Caco-2 (cell line): ENCODE measurements at regions not wholly inside any gene's neighbourhood (a gene's known extent, or its start where the extent isn't known, plus 50 kb on each side); places are given as distances from the start of the nearest gene placed in this dataset.

Experiments used
- BruUV-seq: library from RNA; stranded (reverse); fragments of 400-500 nt; replicated peaks from 2 replicates; lab custom pipeline; 2021; lab: Mats Ljungman, UMichigan
- CTCF ChIA-PET: fragments of 300-600 bp; sonication (Branson Sonifier 250); formaldehyde crosslinking; loops from one replicate; lab custom pipeline; 2022; ENCODE audit warnings: antibody characterized with exemption; lab: Charles Lee
- POLR2A ChIA-PET: fragments of 300-600 bp; sonication (Branson Sonifier 250); formaldehyde crosslinking; loops from one replicate; lab custom pipeline; 2022; ENCODE audit warnings: antibody characterized with exemption; lab: Charles Lee
- DNase-seq, 2 experiments: peaks; one replicate each; pipeline versions ENCODE4 v3.0.0 to v3.0.0-alpha.2; 2020 to 2022
- H3K27me3 ChIP-seq: replicated peaks from 2 replicates; pipeline ENCODE4 v1.6.0; 2011; ENCODE audit warnings: low read length; ENCODE audit not compliant: control insufficient read depth, insufficient read depth
- H3K36me3 ChIP-seq: 2 replicates; pipeline ENCODE4 v1.5.1; 2011; ENCODE audit warnings: low read length; ENCODE audit not compliant: control insufficient read depth, insufficient read depth
- H3K4me1 ChIP-seq: fragments of 250-450 bp; sonication (Bioruptor Pico); 2 replicates; pipeline ENCODE4 v1.5.1; 2020; ENCODE audit warnings: mild to moderate bottlenecking
- H3K4me3 ChIP-seq: 2 replicates; pipeline ENCODE4 v1.5.1; 2011; ENCODE audit warnings: low read depth, mild to moderate bottlenecking, control low read depth, low read length
- H3K9me3 ChIP-seq: fragments of 250-450 bp; sonication (Bioruptor Pico); 2 replicates; pipeline ENCODE4 v1.5.1; 2020; ENCODE audit warnings: mild to moderate bottlenecking, moderate library complexity
- H3K27ac Mint-ChIP-seq: one replicate; pipeline ENCODE4 v1.8.0; 2022; ENCODE audit warnings: mixed read lengths; ENCODE audit not compliant: unreplicated experiment
- H3K27me3 Mint-ChIP-seq: one replicate; pipeline ENCODE4 v1.8.0; 2022; ENCODE audit warnings: mixed read lengths; ENCODE audit not compliant: insufficient read depth, unreplicated experiment
- H3K36me3 Mint-ChIP-seq: one replicate; pipeline ENCODE4 v1.8.0; 2022; ENCODE audit warnings: mild to moderate bottlenecking, mixed read lengths; ENCODE audit not compliant: insufficient read depth, unreplicated experiment
- H3K4me1 Mint-ChIP-seq: one replicate; pipeline ENCODE4 v1.8.0; 2022; ENCODE audit warnings: low read depth, mixed read lengths; ENCODE audit not compliant: unreplicated experiment
- H3K4me3 Mint-ChIP-seq: one replicate; pipeline ENCODE4 v1.8.0; 2022; ENCODE audit warnings: mild to moderate bottlenecking, moderate library complexity, mixed read lengths; ENCODE audit not compliant: unreplicated experiment
- H3K9me3 Mint-ChIP-seq: one replicate; pipeline ENCODE4 v1.8.0; 2022; ENCODE audit warnings: mixed read lengths; ENCODE audit not compliant: unreplicated experiment
- intact Hi-C: fragments of 100-400 bp; cut with micrococcal nuclease; formaldehyde crosslinking; loops from one replicate; pipeline ENCODE4 v1.10.0; 2022; ENCODE audit not compliant: unreplicated experiment
- TF ChIP-seq, protein P1 (sequence below), 2 experiments: fragments of 200-600 bp in 1 of 2; IDR thresholded peaks; 1 replicate in 1 of 2; 2 replicates in 1 of 2; pipeline versions ENCODE4 v1.5.1 to v1.8.0; 2011 to 2022; ENCODE audit warnings: antibody characterized with exemption in 1 of 2, control low read depth in 1 of 2, inconsistent platforms in 1 of 2, low read depth in 1 of 2, low read length in 1 of 2, mild to moderate bottlenecking in 1 of 2, moderate library complexity in 1 of 2; ENCODE audit not compliant: insufficient read depth in 1 of 2, severe bottlenecking in 1 of 2, unreplicated experiment in 1 of 2

GRCh38 chr12:98397323-98398105, 117.9 kb upstream of the TMPO start:
- DNase-seq, result peak; percentile 70 to 79
- Histone ChIP-seq H3K36me3 (no peaks in the 10 kb centered on the region), H3K4me1 (peaks cover 36% of the 10 kb centered on the region), H3K4me3 (no peak overlapping the region), H3K9me3 (0 out of 2 replicates have a peak, but pooled peaks cover 3% of the 10 kb centered on the region), H3K27me3 (no peaks in the 10 kb centered on the region)
- H3K4me3 Mint-ChIP-seq, result peak overlapping the region; percentile 66
- H3K9me3 Mint-ChIP-seq, result no peaks in the 10 kb centered on the region
- POLR2A ChIA-PET, result no interaction called here
- H3K27me3 Mint-ChIP-seq, result no peaks in the 10 kb centered on the region
- peak overlapping the region; percentile 65 for H3K27ac Mint-ChIP-seq
- BruUV-seq, result no TSS peak
- intact Hi-C loops, result loop anchor here (1.0 to 5.0 kb wide), 5 partner anchors 24 to 1820 kb away; no protein-coding TSS in a partner anchor
- CTCF ChIA-PET, result interaction anchor here (0.6 kb wide), 1 partner anchor 77 kb away, joined by 3 read pairs; no protein-coding TSS in a partner anchor
- TF ChIP-seq, protein P1, sequence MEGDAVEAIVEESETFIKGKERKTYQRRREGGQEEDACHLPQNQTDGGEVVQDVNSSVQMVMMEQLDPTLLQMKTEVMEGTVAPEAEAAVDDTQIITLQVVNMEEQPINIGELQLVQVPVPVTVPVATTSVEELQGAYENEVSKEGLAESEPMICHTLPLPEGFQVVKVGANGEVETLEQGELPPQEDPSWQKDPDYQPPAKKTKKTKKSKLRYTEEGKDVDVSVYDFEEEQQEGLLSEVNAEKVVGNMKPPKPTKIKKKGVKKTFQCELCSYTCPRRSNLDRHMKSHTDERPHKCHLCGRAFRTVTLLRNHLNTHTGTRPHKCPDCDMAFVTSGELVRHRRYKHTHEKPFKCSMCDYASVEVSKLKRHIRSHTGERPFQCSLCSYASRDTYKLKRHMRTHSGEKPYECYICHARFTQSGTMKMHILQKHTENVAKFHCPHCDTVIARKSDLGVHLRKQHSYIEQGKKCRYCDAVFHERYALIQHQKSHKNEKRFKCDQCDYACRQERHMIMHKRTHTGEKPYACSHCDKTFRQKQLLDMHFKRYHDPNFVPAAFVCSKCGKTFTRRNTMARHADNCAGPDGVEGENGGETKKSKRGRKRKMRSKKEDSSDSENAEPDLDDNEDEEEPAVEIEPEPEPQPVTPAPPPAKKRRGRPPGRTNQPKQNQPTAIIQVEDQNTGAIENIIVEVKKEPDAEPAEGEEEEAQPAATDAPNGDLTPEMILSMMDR (IDR thresholded peaks at IDR 0.05; ENCODE audit: insufficient read depth in 1 of 2, low read depth in 1 of 2, low read length in 1 of 2, severe bottlenecking in 1 of 2, unreplicated experiment in 1 of 2), result peak; percentile 74 to 82
- no peaks in the 10 kb centered on the region for H3K36me3 Mint-ChIP-seq
- H3K4me1 Mint-ChIP-seq, result peaks cover 15% of the 10 kb centered on the region

DNA sequence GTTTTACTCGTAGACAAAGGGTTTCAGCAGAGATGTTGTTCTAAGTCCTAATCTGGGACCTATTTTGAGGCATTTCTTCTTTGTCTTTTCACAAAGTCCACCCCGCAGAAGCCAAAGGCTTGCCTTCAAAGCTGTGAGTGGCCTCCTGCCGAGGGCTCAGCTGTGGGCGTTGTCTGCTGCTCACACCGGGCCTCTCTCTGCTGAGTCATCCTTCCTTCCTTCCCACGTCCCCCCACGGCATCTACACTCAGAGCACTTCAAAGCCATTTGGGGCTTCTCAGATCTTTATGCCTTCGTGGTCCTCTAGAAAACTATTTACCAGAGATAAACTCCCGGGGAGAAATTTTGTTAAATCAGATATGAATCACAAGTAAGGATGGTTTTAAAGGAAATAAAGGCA, 115.9 kb upstream of the TMPO start:
- Histone ChIP-seq H3K4me1 (peaks cover 35% of the 10 kb centered on the region), H3K9me3 (0 out of 2 replicates have a peak, but pooled peaks cover 3% of the 10 kb centered on the region), H3K4me3 (no peak overlapping the region), H3K36me3 (no peaks in the 10 kb centered on the region), H3K27me3 (no peaks in the 10 kb centered on the region)
- ChIA-PET CTCF (no interaction called here), POLR2A (interaction anchor here (0.7 kb wide), 1 partner anchor 57 kb away, joined by 3 read pairs; no protein-coding TSS in a partner anchor)
- Mint-ChIP-seq H3K36me3 (no peaks in the 10 kb centered on the region), H3K4me3 (no peak overlapping the region), H3K4me1 (peaks cover 12% of the 10 kb centered on the region), H3K9me3 (no peaks in the 10 kb centered on the region), H3K27ac (peak overlapping the region; percentile 86), H3K27me3 (no peaks in the 10 kb centered on the region)
- BruUV-seq, result no TSS peak
- DNase-seq, result peak; percentile 37 to 59
- TF ChIP-seq, protein P1 (IDR thresholded peaks at IDR 0.05; ENCODE audit: insufficient read depth in 1 of 2, low read depth in 1 of 2, low read length in 1 of 2, severe bottlenecking in 1 of 2, unreplicated experiment in 1 of 2), result no peak
- intact Hi-C loops, result loop anchor here (5.0 kb wide), 2 partner anchors 1412 to 1822 kb away; no protein-coding TSS in a partner anchor

GRCh38 chr12:98401427-98401826, 114.0 kb upstream of the TMPO start:
- no peaks in the 10 kb centered on the region for H3K9me3 Mint-ChIP-seq

More at GRCh38 chr12:98401427-98401826, 114.0 kb upstream of the TMPO start:
- H3K4me1 Mint-ChIP-seq, result peaks cover 12% of the 10 kb centered on the region
- Histone ChIP-seq H3K36me3 (no peaks in the 10 kb centered on the region), H3K9me3 (0 out of 2 replicates have a peak, but pooled peaks cover 3% of the 10 kb centered on the region), H3K27me3 (no peaks in the 10 kb centered on the region), H3K4me1 (peaks cover 35% of the 10 kb centered on the region), H3K4me3 (no peak overlapping the region)
- TF ChIP-seq, protein P1 (IDR thresholded peaks at IDR 0.05; ENCODE audit: insufficient read depth in 1 of 2, low read depth in 1 of 2, low read length in 1 of 2, severe bottlenecking in 1 of 2, unreplicated experiment in 1 of 2), result no peak
- CTCF ChIA-PET, result interaction anchor here (0.7 kb wide), 1 partner anchor 23 kb away, joined by 3 read pairs; no protein-coding TSS in a partner anchor
- no peak overlapping the region for H3K4me3 Mint-ChIP-seq
- H3K27me3 Mint-ChIP-seq, result no peaks in the 10 kb centered on the region
- H3K36me3 Mint-ChIP-seq, result no peaks in the 10 kb centered on the region
- H3K27ac Mint-ChIP-seq, result no peak overlapping the region
- BruUV-seq, result no TSS peak
- DNase-seq, result no peak
- intact Hi-C loops, result no loop called here
- POLR2A ChIA-PET, result no interaction called here
